Heart right ventricle (tissue), 16 donors: ENCODE measurements at regions not wholly inside any gene's neighbourhood (a gene's known extent, or its start where the extent isn't known, plus 50 kb on each side); places are given as distances from the start of the nearest gene placed in this dataset.

Source experiments
- ATAC-seq, 8 donors: fragments of 200-7000 bp; cut with Tn5 transposase; one replicate each; pipeline ENCODE4 v1.9.1; 2020; ENCODE audit warnings: mild to moderate bottlenecking in 8 of 8, moderate library complexity in 8 of 8, moderate number of reproducible peaks in 1 of 8
- DNase-seq, 2 donors: peaks; one replicate each; pipeline ENCODE4 v3.0.0-alpha.2; 2020
- H3K27ac ChIP-seq, 10 donors: fragments of 200-600 bp; sonication (generic) in 2 of 10; one replicate each; pipeline versions ENCODE4 v1.5.0 to v1.8.0; 2020 to 2022; ENCODE audit warnings: mild to moderate bottlenecking in 3 of 10
- H3K27me3 ChIP-seq, 7 donors: fragments of 200-600 bp; one replicate each; pipeline ENCODE4 v1.8.0; 2021 to 2022; ENCODE audit warnings: mild to moderate bottlenecking in 2 of 7
- H3K36me3 ChIP-seq, 9 donors: fragments of 200-600 bp; sonication (generic) in 1 of 9; one replicate each; pipeline versions ENCODE4 v1.5.0 to v1.8.0; 2020 to 2022; ENCODE audit warnings: mild to moderate bottlenecking in 2 of 9
- H3K4me1 ChIP-seq, 9 donors: fragments of 200-600 bp; sonication (generic) in 1 of 9; one replicate each; pipeline versions ENCODE4 v1.5.0 to v1.8.0; 2020 to 2022; ENCODE audit warnings: mild to moderate bottlenecking in 4 of 9
- H3K4me3 ChIP-seq, 10 donors: fragments of 200-600 bp; sonication (generic) in 2 of 10; one replicate each; pipeline versions ENCODE4 v1.5.0 to v1.8.0; 2020 to 2022; ENCODE audit warnings: mild to moderate bottlenecking in 7 of 10, moderate library complexity in 2 of 10
- H3K9me3 ChIP-seq, 11 donors: fragments of 200-600 bp in 10 of 11; sonication (generic) in 2 of 11; one replicate each; pipeline versions ENCODE4 v1.5.0 to v1.8.0; 2013 to 2022; ENCODE audit warnings: mild to moderate bottlenecking in 2 of 11, control low read depth in 1 of 11, moderate library complexity in 1 of 11
- CTCF ChIP-seq, 9 donors: fragments of 200-600 bp; sonication (generic) in 2 of 9; IDR thresholded peaks; one replicate each; pipeline versions ENCODE4 v1.5.0 to v1.8.0; 2021 to 2022; ENCODE audit warnings: antibody characterized with exemption in 9 of 9, mild to moderate bottlenecking in 5 of 9, moderate library complexity in 1 of 9
- WGBS, 2 donors: extraction: QIAGEN DNeasy Blood & Tissue Kit; methylation state at CpG; one replicate each; pipeline ENCODE4 v1.1.7; 2013; ENCODE audit warnings: inconsistent platforms in 1 of 2; 5-methylcytosine and 5-hydroxymethylcytosine counted together
- intact Hi-C, 10 donors: fragments of 100-400 bp; cut with DNase I; formaldehyde crosslinking; loops; one replicate each; pipeline versions ENCODE4 v1.11.1 to v1.14.2; 2022
- donor health status: Arrhythmogenic right ventricular cardiomyopathy.
- donor health status: ischemic (EF 13 %, LVEDD 7.1; RV severe dilation, severe dysfunction).
- donor health status: healthy with polysubstance abuse.
- donor health status: DM: no; HTN: yes; CAD: no.
- donor health status: DM: no; HTN: no; CAD: no.
- donor health status: ischemic (EF 25% LVEDD 6.9; RV normal size, moderate dysfunction).
- donor health status: ischemic (EF 25% LVEDD 5.7; RV mildly dilated, moderate dysfunction).
- donor health status: healthy.
- donor health status: DM: yes; HTN: yes; CAD: no.
- donor health status: Ischemic cardiomyopathy.
- donor health status: ischemic (EF 35%, LVEDD 5.7; RV mildly dilated, moderate dysfunction).
- donor health status: nonischemic (EF 11% LVEDD 7.7; RV severe dilation, severe dysfunction).
- donor health status: DM: yes; HTN: yes; CAD: no.
- donor health status: PGD.
- donor health status: ischemic (EF 29% LVEDD 5.4; RV normal size, mild dysfunction).
- donor health status: nonischemic (EF 23%, LVEDD 6.1; RV moderate dilation, normal function).

GRCh38 chr3:8256441-8257071 is 245.1 kb upstream of the LMCD1 start:
- intact Hi-C loops, result no loop called here
- TF ChIP-seq CTCF (IDR thresholded peaks at IDR 0.05), result no peak
- no peaks in the 10 kb centered on the region for H3K36me3 ChIP-seq
- H3K27me3 ChIP-seq, result no peaks in the 10 kb centered on the region
- peaks cover 0 to 17% (median 9%) of the 10 kb centered on the region in 11 donors for H3K9me3 ChIP-seq
- no peak overlapping the region for H3K27ac ChIP-seq
- ATAC-seq (peak in 2 of 8 donors; percentile 18 to 29), DNase-seq (no peak)
- no peak overlapping the region for H3K4me3 ChIP-seq
- WGBS, 2 donors, result 71 to 85% methylated on average over 3 of the region's 3 CpGs
- H3K4me1 ChIP-seq, result peaks cover 0 to 6% (median 0%) of the 10 kb centered on the region in 9 donors

- peaks cover 0 to 6% (median 0%) of the 10 kb centered on the region in 9 donors for H3K4me1 ChIP-seq
- DNase-seq (no peak), ATAC-seq (no peak)
- H3K4me3 ChIP-seq, result no peak overlapping the region
- WGBS, 2 donors, result 71 to 74% methylated on average over 2 of the region's 2 CpGs
- TF ChIP-seq CTCF (IDR thresholded peaks at IDR 0.05), result peak in 1 of 9 donors; percentile 32
- H3K27ac ChIP-seq, result no peak overlapping the region
- H3K9me3 ChIP-seq, result peaks cover 0 to 19% (median 9%) of the 10 kb centered on the region in 11 donors
- H3K27me3 ChIP-seq, result no peaks in the 10 kb centered on the region
- intact Hi-C loops, result no loop called here
- H3K36me3 ChIP-seq, result no peaks in the 10 kb centered on the region
These were observed 240.6 kb upstream of the LMCD1 start for GRCh38 chr3:8261018-8261417.

GRCh38 chr3:8266730-8267131 is 234.9 kb upstream of the LMCD1 start:
- H3K4me1 ChIP-seq, result no peaks in the 10 kb centered on the region
- ATAC-seq, result no peak
- H3K27ac ChIP-seq, result no peak overlapping the region
- no peak overlapping the region for H3K4me3 ChIP-seq
- no peaks in the 10 kb centered on the region for H3K36me3 ChIP-seq
- H3K27me3 ChIP-seq, result no peaks in the 10 kb centered on the region
- TF ChIP-seq CTCF (IDR thresholded peaks at IDR 0.05), result no peak
- no peak for DNase-seq
- 64 to 68% methylated on average over 1 of the region's 1 CpG for WGBS, 2 donors
- intact Hi-C loops, result no loop called here
- peaks cover 0 to 6% (median 0%) of the 10 kb centered on the region in 11 donors for H3K9me3 ChIP-seq

- no peaks in the 10 kb centered on the region for H3K36me3 ChIP-seq
- DNase-seq, result no peak
- H3K9me3 ChIP-seq, result peaks cover 0 to 7% (median 0%) of the 10 kb centered on the region in 11 donors
- intact Hi-C loops, result no loop called here
- 90 to 95% methylated on average over 5 of the region's 5 CpGs for WGBS, 2 donors
- no peak for TF ChIP-seq CTCF (IDR thresholded peaks at IDR 0.05)
- H3K27ac ChIP-seq, result no peak overlapping the region
- no peak for ATAC-seq
- no peaks in the 10 kb centered on the region for H3K27me3 ChIP-seq
- no peaks in the 10 kb centered on the region for H3K4me1 ChIP-seq
- no peak overlapping the region for H3K4me3 ChIP-seq
These were observed 228.1 kb upstream of the LMCD1 start for GRCh38 chr3:8273479-8273878.
